GM23338 (cell line): ENCODE measurements at regions not wholly inside any gene's neighbourhood (a gene's known extent, or its start where the extent isn't known, plus 50 kb on each side); places are given as distances from the start of the nearest gene placed in this dataset.

Source experiments
- ATAC-seq: fragments of 200-7000 bp; cut with Tn5 transposase; 3 replicates; pipeline ENCODE4 v1.9.1; 2020
- DNase-seq: peaks from one replicate; pipeline ENCODE4 v3.0.0-alpha.2; 2015; ENCODE audit warnings: low spot score
- H2AFZ ChIP-seq: fragments of 200-600 bp; sonication (generic); 2 replicates; pipeline ENCODE4 v1.8.0; 2016; ENCODE audit warnings: antibody characterized with exemption, mild to moderate bottlenecking, moderate library complexity
- H3F3A ChIP-seq: fragments of 200-600 bp; sonication (generic); replicated peaks from 2 replicates; pipeline ENCODE4 v1.8.0; 2017; ENCODE audit warnings: antibody characterized with exemption, mixed run types, low read depth
- H3K27ac ChIP-seq: fragments of 200-600 bp; sonication (generic); 2 replicates; pipeline ENCODE4 v1.6.1; 2016; ENCODE audit warnings: low read depth
- H3K27me3 ChIP-seq: fragments of 200-600 bp; sonication (generic); 2 replicates; pipeline ENCODE4 v1.8.0; 2016; ENCODE audit warnings: mild to moderate bottlenecking, mixed run types, moderate library complexity; ENCODE audit not compliant: insufficient read depth
- H3K36me3 ChIP-seq: fragments of 200-600 bp; sonication (generic); 2 replicates; pipeline ENCODE4 v1.8.0; 2016; ENCODE audit warnings: mild to moderate bottlenecking; ENCODE audit not compliant: insufficient read depth
- H3K4me1 ChIP-seq: fragments of 200-600 bp; sonication (generic); 2 replicates; pipeline ENCODE4 v1.8.0; 2016; ENCODE audit warnings: mild to moderate bottlenecking, moderate library complexity; ENCODE audit not compliant: insufficient read depth
- H3K4me2 ChIP-seq: fragments of 200-600 bp; sonication (generic); 2 replicates; pipeline ENCODE4 v1.7.1; 2017; ENCODE audit warnings: mixed run types
- H3K4me3 ChIP-seq: fragments of 200-600 bp; sonication (generic); 2 replicates; pipeline ENCODE4 v1.6.1; 2016; ENCODE audit warnings: mixed run types
- H3K79me2 ChIP-seq: fragments of 200-600 bp; sonication (generic); replicated peaks from 2 replicates; pipeline ENCODE4 v1.8.0; 2017; ENCODE audit warnings: mild to moderate bottlenecking; ENCODE audit not compliant: insufficient read depth
- H3K9me2 ChIP-seq: fragments of 200-600 bp; sonication (generic); 2 replicates; pipeline ENCODE4 v1.8.0; 2017; ENCODE audit not compliant: insufficient read depth
- H4K20me1 ChIP-seq: fragments of 200-600 bp; sonication (generic); replicated peaks from 2 replicates; pipeline ENCODE4 v1.8.0; 2017; ENCODE audit warnings: mild to moderate bottlenecking; ENCODE audit not compliant: insufficient read depth
- H3K27ac Mint-ChIP-seq: 2 replicates; pipeline ENCODE4 v1.8.0; 2020; ENCODE audit warnings: inconsistent platforms, mild to moderate bottlenecking, moderate library complexity, mixed read lengths
- H3K27me3 Mint-ChIP-seq: 3 replicates; pipeline ENCODE4 v1.8.0; 2022; ENCODE audit warnings: low read depth, mild to moderate bottlenecking, moderate library complexity, mixed read lengths, inconsistent platforms; ENCODE audit not compliant: insufficient read depth, poor library complexity
- H3K36me3 Mint-ChIP-seq: 3 replicates; pipeline ENCODE4 v1.8.0; 2021; ENCODE audit warnings: low read depth, mild to moderate bottlenecking, inconsistent platforms, moderate library complexity, mixed read lengths
- H3K4me1 Mint-ChIP-seq: 3 replicates; pipeline ENCODE4 v1.8.0; 2020; ENCODE audit warnings: mild to moderate bottlenecking, inconsistent platforms, mixed read lengths
- H3K4me3 Mint-ChIP-seq: 3 replicates; pipeline ENCODE4 v1.8.0; 2021; ENCODE audit warnings: moderate library complexity, mild to moderate bottlenecking, inconsistent platforms, mixed read lengths
- H3K9me3 Mint-ChIP-seq: 3 replicates; pipeline ENCODE4 v1.8.0; 2020; ENCODE audit warnings: moderate library complexity, mild to moderate bottlenecking, inconsistent platforms, mixed read lengths
- CREB1 ChIP-seq: fragments of 250-450 bp; sonication (Bioruptor Pico); IDR thresholded peaks from 2 replicates; pipeline ENCODE4 v1.5.0; 2020; ENCODE audit warnings: low read depth, mild to moderate bottlenecking, moderate library complexity
- EZH2 ChIP-seq: fragments of 200-600 bp; sonication (generic); IDR thresholded peaks from one replicate; pipeline ENCODE4 v1.8.0; 2017; ENCODE audit warnings: antibody characterized with exemption, mild to moderate bottlenecking, low read depth; ENCODE audit not compliant: unreplicated experiment
- EZH2phosphoT487 ChIP-seq: fragments of 200-600 bp; sonication (generic); IDR thresholded peaks from one replicate; pipeline ENCODE4 v1.8.1; 2018; ENCODE audit warnings: antibody characterized with exemption; ENCODE audit not compliant: unreplicated experiment
- JUNB ChIP-seq: IDR thresholded peaks from one replicate; pipeline ENCODE4 v1.6.1; 2016; ENCODE audit warnings: antibody characterized with exemption; ENCODE audit not compliant: unreplicated experiment
- NANOG ChIP-seq: IDR thresholded peaks from 2 replicates; pipeline ENCODE4 v1.6.1; 2016; ENCODE audit warnings: antibody characterized with exemption, borderline replicate concordance
- POLR2AphosphoS5 ChIP-seq: IDR thresholded peaks from 2 replicates; pipeline ENCODE4 v1.6.1; 2016; ENCODE audit warnings: antibody characterized with exemption, low read depth
- REST ChIP-seq: IDR thresholded peaks from one replicate; pipeline ENCODE4 v1.6.1; 2018; ENCODE audit warnings: antibody characterized with exemption; ENCODE audit not compliant: unreplicated experiment
- ZNF114 ChIP-seq: fragments of 250-450 bp; sonication (Bioruptor Pico); IDR thresholded peaks from 2 replicates; pipeline ENCODE4 v1.5.0; 2020; ENCODE audit warnings: mild to moderate bottlenecking, moderate library complexity
- ZNF331 ChIP-seq: fragments of 250-450 bp; sonication (Bioruptor Pico); IDR thresholded peaks from 2 replicates; pipeline ENCODE4 v1.5.0; 2020; ENCODE audit warnings: low read depth, mild to moderate bottlenecking, moderate library complexity
- ZNF462 ChIP-seq: fragments of 250-450 bp; sonication (Bioruptor Pico); IDR thresholded peaks from 2 replicates; pipeline ENCODE4 v1.5.0; 2020; ENCODE audit warnings: mild to moderate bottlenecking, moderate library complexity
- TF ChIP-seq, protein P1 (sequence below), 2 experiments: fragments of 200-600 bp in 1 of 2; sonication (generic) in 1 of 2; conservative IDR thresholded peaks; 2 replicates each; pipeline versions ENCODE4 v1.5.1 to v1.6.1; 2016 to 2017; ENCODE audit warnings: antibody characterized with exemption in 2 of 2, low read depth in 2 of 2, mild to moderate bottlenecking in 2 of 2, moderate library complexity in 1 of 2
- TF ChIP-seq, protein P2 (sequence below): IDR thresholded peaks from 2 replicates; pipeline ENCODE4 v1.6.1; 2016; ENCODE audit warnings: antibody characterized with exemption

GRCh38 chr22:27198518-27199035 lies 541.2 kb downstream of the MIAT start:
- H3K27ac Mint-ChIP-seq = no peak overlapping the region
- ATAC-seq = no peak
- Histone ChIP-seq H3K79me2 (no peaks in the 10 kb centered on the region), H3K27ac (no peak overlapping the region), H3K4me3 (no peak overlapping the region), H4K20me1 (no peaks in the 10 kb centered on the region), H3F3A (no peaks in the 10 kb centered on the region), H3K27me3 (no peaks in the 10 kb centered on the region), H3K4me1 (peaks cover 17% of the 10 kb centered on the region), H3K4me2 (no peak overlapping the region), H3K9me2 (peaks cover 7% of the 10 kb centered on the region; the same call in 1 of the 2 replicates), H2AFZ (no peak overlapping the region), H3K36me3 (no peaks in the 10 kb centered on the region)
- H3K36me3 Mint-ChIP-seq = no peaks in the 10 kb centered on the region
- H3K27me3 Mint-ChIP-seq = peaks cover 12% of the 10 kb centered on the region
- DNase-seq = no peak
- H3K4me1 Mint-ChIP-seq = peaks cover 27% of the 10 kb centered on the region
- TF ChIP-seq, protein P1, sequence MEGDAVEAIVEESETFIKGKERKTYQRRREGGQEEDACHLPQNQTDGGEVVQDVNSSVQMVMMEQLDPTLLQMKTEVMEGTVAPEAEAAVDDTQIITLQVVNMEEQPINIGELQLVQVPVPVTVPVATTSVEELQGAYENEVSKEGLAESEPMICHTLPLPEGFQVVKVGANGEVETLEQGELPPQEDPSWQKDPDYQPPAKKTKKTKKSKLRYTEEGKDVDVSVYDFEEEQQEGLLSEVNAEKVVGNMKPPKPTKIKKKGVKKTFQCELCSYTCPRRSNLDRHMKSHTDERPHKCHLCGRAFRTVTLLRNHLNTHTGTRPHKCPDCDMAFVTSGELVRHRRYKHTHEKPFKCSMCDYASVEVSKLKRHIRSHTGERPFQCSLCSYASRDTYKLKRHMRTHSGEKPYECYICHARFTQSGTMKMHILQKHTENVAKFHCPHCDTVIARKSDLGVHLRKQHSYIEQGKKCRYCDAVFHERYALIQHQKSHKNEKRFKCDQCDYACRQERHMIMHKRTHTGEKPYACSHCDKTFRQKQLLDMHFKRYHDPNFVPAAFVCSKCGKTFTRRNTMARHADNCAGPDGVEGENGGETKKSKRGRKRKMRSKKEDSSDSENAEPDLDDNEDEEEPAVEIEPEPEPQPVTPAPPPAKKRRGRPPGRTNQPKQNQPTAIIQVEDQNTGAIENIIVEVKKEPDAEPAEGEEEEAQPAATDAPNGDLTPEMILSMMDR (conservative IDR thresholded peaks at IDR 0.05; ENCODE audit: low read depth in 2 of 2) = no peak
- TF ChIP-seq EZH2 (no peak), NANOG (no peak), ZNF462 (no peak), ZNF114 (CRISPR knock-in tag) (no peak), JUNB (no peak), EZH2phosphoT487 (no peak), REST (no peak), ZNF331 (CRISPR knock-in tag) (no peak), CREB1 (CRISPR knock-in tag) (no peak), POLR2AphosphoS5 (no peak)
- TF ChIP-seq, protein P2, sequence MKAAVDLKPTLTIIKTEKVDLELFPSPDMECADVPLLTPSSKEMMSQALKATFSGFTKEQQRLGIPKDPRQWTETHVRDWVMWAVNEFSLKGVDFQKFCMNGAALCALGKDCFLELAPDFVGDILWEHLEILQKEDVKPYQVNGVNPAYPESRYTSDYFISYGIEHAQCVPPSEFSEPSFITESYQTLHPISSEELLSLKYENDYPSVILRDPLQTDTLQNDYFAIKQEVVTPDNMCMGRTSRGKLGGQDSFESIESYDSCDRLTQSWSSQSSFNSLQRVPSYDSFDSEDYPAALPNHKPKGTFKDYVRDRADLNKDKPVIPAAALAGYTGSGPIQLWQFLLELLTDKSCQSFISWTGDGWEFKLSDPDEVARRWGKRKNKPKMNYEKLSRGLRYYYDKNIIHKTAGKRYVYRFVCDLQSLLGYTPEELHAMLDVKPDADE = no peak
- H3K9me3 Mint-ChIP-seq = no peaks in the 10 kb centered on the region
- H3K4me3 Mint-ChIP-seq = no peak overlapping the region
